ENCODE measurements at regions not wholly inside any gene's neighbourhood (a gene's known extent, or its start where the extent isn't known, plus 50 kb on each side); places are given as distances from the start of the nearest gene placed in this dataset.

GRCh38 chr3:88235102-88235501, 85.3 kb downstream of the C3orf38 start:
- TF ChIP-seq SMC3 (conservative IDR thresholded peaks at IDR 0.05; ENCODE audit: poor library complexity) (no peak), POLR2AphosphoS5 (IDR thresholded peaks at IDR 0.05) (no peak)
- H3K36me3 ChIP-seq (ENCODE audit: insufficient read depth, low read length) = no peaks in the 10 kb centered on the region
- H4K20me1 ChIP-seq (ENCODE audit: insufficient read depth) = no peaks in the 10 kb centered on the region
- H3K9ac ChIP-seq (ENCODE audit: low read length) = no peak overlapping the region
- no peak overlapping the region for H3K4me2 ChIP-seq (ENCODE audit: low read length)
- no peaks in the 10 kb centered on the region for H3K9me3 ChIP-seq (ENCODE audit: low read length)
- H3K27ac ChIP-seq (ENCODE audit: low read length) = no peak overlapping the region
- no peaks in the 10 kb centered on the region for H3F3A ChIP-seq (ENCODE audit: insufficient read depth, low read length, poor library complexity, severe bottlenecking)
- H3K79me2 ChIP-seq (replicated peaks; ENCODE audit: insufficient read depth, low read length) = no peaks in the 10 kb centered on the region
- no peak overlapping the region for H3K4me3 ChIP-seq (ENCODE audit: low read length)
- H2AFZ ChIP-seq (ENCODE audit: low read depth, low read length) = no peak overlapping the region
- H3K9me2 ChIP-seq (ENCODE audit: insufficient read depth, low read length) = no peaks in the 10 kb centered on the region
- H3K27me3 ChIP-seq (ENCODE audit: insufficient read depth, low read depth, low read length) = no peaks in the 10 kb centered on the region

- TF ChIP-seq POLR2AphosphoS5 (IDR thresholded peaks at IDR 0.05) (no peak), RAD21 (conservative IDR thresholded peaks at IDR 0.05) (no peak), EZH2 (IDR thresholded peaks at IDR 0.05; ENCODE audit: borderline replicate concordance, insufficient read depth, low read length, poor library complexity, severe bottlenecking) (no peak), EP300 (conservative IDR thresholded peaks at IDR 0.05; ENCODE audit: poor library complexity, severe bottlenecking) (no peak), SMC3 (conservative IDR thresholded peaks at IDR 0.05; ENCODE audit: poor library complexity) (no peak), CTCF (IDR thresholded peaks at IDR 0.05; ENCODE audit: poor library complexity, severe bottlenecking) (no peak), REST (IDR thresholded peaks at IDR 0.05; ENCODE audit: borderline replicate concordance) (no peak), MXI1 (conservative IDR thresholded peaks at IDR 0.05; ENCODE audit: poor library complexity, severe bottlenecking) (no peak), TAF1 (IDR thresholded peaks at IDR 0.05; ENCODE audit: low read depth) (no peak)
- Histone ChIP-seq H3K27ac (ENCODE audit: low read length) (no peak overlapping the region), H3K9me3 (ENCODE audit: low read length) (no peaks in the 10 kb centered on the region), H3K9me2 (ENCODE audit: insufficient read depth, low read length) (no peaks in the 10 kb centered on the region), H3K4me3 (ENCODE audit: low read length) (no peak overlapping the region), H3K79me2 (replicated peaks; ENCODE audit: insufficient read depth, low read length) (no peaks in the 10 kb centered on the region), H2AFZ (ENCODE audit: low read depth, low read length) (no peak overlapping the region), H3F3A (ENCODE audit: insufficient read depth, low read length, poor library complexity, severe bottlenecking) (no peaks in the 10 kb centered on the region), H4K20me1 (ENCODE audit: insufficient read depth) (no peaks in the 10 kb centered on the region), H3K9ac (ENCODE audit: low read length) (no peak overlapping the region), H3K27me3 (ENCODE audit: insufficient read depth, low read depth, low read length) (no peaks in the 10 kb centered on the region), H3K36me3 (ENCODE audit: insufficient read depth, low read length) (no peaks in the 10 kb centered on the region), H3K4me2 (ENCODE audit: low read length) (no peak overlapping the region)
These were observed 90.1 kb downstream of the C3orf38 start for GRCh38 chr3:88239870-88240269.

DNA sequence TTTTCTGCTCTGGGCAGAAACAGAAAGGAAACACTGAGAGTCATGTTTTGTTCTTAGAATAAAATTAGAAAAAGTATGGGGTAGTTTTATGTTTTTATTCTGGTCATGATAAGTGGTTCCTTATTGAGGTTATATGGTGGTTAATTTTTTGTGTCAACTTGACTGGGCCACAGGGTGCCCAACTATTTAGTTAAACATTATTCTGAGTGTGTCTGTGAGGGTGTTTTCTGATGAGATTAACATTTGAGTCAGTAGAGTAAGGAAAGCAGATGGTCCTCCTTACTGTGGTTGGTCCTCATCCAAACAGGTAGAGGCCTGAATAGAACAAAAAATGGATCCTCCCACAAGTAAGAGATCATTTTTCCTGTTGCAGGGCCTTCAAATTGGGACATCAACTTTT, 98.9 kb downstream of the C3orf38 start:
- H3K9ac ChIP-seq (ENCODE audit: low read length) = no peak overlapping the region
- H3K27me3 ChIP-seq (ENCODE audit: insufficient read depth, low read depth, low read length) = no peaks in the 10 kb centered on the region
- H4K20me1 ChIP-seq (ENCODE audit: insufficient read depth) = no peaks in the 10 kb centered on the region
- H3K4me2 ChIP-seq (ENCODE audit: low read length) = no peak overlapping the region
- H3K9me3 ChIP-seq (ENCODE audit: low read length) = no peaks in the 10 kb centered on the region
- H3K27ac ChIP-seq (ENCODE audit: low read length) = no peak overlapping the region
- no peaks in the 10 kb centered on the region for H3K36me3 ChIP-seq (ENCODE audit: insufficient read depth, low read length)
- no peak overlapping the region for H2AFZ ChIP-seq (ENCODE audit: low read depth, low read length)
- TF ChIP-seq REST (IDR thresholded peaks at IDR 0.05; ENCODE audit: borderline replicate concordance) = no peak
- no peak for TF ChIP-seq EZH2 (IDR thresholded peaks at IDR 0.05; ENCODE audit: borderline replicate concordance, insufficient read depth, low read length, poor library complexity, severe bottlenecking)
- no peak for TF ChIP-seq POLR2AphosphoS5 (IDR thresholded peaks at IDR 0.05)
- TF ChIP-seq MXI1 (conservative IDR thresholded peaks at IDR 0.05; ENCODE audit: poor library complexity, severe bottlenecking) = no peak
- TF ChIP-seq CTCF (IDR thresholded peaks at IDR 0.05; ENCODE audit: poor library complexity, severe bottlenecking) = no peak
- TF ChIP-seq RAD21 (conservative IDR thresholded peaks at IDR 0.05) = no peak
- TF ChIP-seq TAF1 (IDR thresholded peaks at IDR 0.05; ENCODE audit: low read depth) = no peak
- TF ChIP-seq SMC3 (conservative IDR thresholded peaks at IDR 0.05; ENCODE audit: poor library complexity) = no peak
- no peak for TF ChIP-seq EP300 (conservative IDR thresholded peaks at IDR 0.05; ENCODE audit: poor library complexity, severe bottlenecking)
- H3K79me2 ChIP-seq (replicated peaks; ENCODE audit: insufficient read depth, low read length) = no peaks in the 10 kb centered on the region
- H3F3A ChIP-seq (ENCODE audit: insufficient read depth, low read length, poor library complexity, severe bottlenecking) = no peaks in the 10 kb centered on the region
- H3K9me2 ChIP-seq (ENCODE audit: insufficient read depth, low read length) = no peaks in the 10 kb centered on the region
- H3K4me3 ChIP-seq (ENCODE audit: low read length) = no peak overlapping the region

All from neural cell (in vitro differentiated cells).